SK-N-SH treated with all-trans-retinoic acid at 6 μM for 48 hours (cell line): ENCODE measurements at regions not wholly inside any gene's neighbourhood (a gene's known extent, or its start where the extent isn't known, plus 50 kb on each side); places are given as distances from the start of the nearest gene placed in this dataset.

ENCODE experiments used
- ATAC-seq: fragments of 200-7000 bp; cut with Tn5 transposase; 3 replicates; pipeline ENCODE4 v1.9.1; 2020; ENCODE audit warnings: mild to moderate bottlenecking, moderate library complexity
- ARNTL ChIP-seq: fragments of 450-650 bp; formaldehyde crosslinking; IDR thresholded peaks from 2 replicates; pipeline ENCODE4 v1.5.0; 2020; ENCODE audit warnings: low read depth, mild to moderate bottlenecking, moderate library complexity, borderline replicate concordance
- BACH2 ChIP-seq: fragments of 250-450 bp; sonication (Bioruptor Pico); IDR thresholded peaks from 2 replicates; pipeline ENCODE4 v1.9.0; 2021; ENCODE audit warnings: mild to moderate bottlenecking, borderline replicate concordance
- CSDC2 ChIP-seq: fragments of 250-450 bp; sonication (Bioruptor Pico); IDR thresholded peaks from 2 replicates; pipeline ENCODE4 v1.5.0; 2020; ENCODE audit warnings: mild to moderate bottlenecking, moderate library complexity
- ESRRG ChIP-seq: fragments of 250-450 bp; sonication (Bioruptor Pico); IDR thresholded peaks from 2 replicates; pipeline ENCODE4 v1.6.1; 2021; ENCODE audit warnings: mild to moderate bottlenecking
- GLIS3 ChIP-seq: fragments of 250-450 bp; sonication (Bioruptor Pico); IDR thresholded peaks from 2 replicates; pipeline ENCODE4 v1.5.0; 2020; ENCODE audit warnings: mild to moderate bottlenecking, moderate library complexity
- ISL1 ChIP-seq: fragments of 250-450 bp; sonication (Bioruptor Pico); IDR thresholded peaks from 2 replicates; pipeline ENCODE4 v2.1.2; 2022; ENCODE audit warnings: mild to moderate bottlenecking, moderate library complexity
- OSR1 ChIP-seq: fragments of 250-450 bp; sonication (Bioruptor Pico); IDR thresholded peaks from 2 replicates; pipeline ENCODE4 v1.8.0; 2022; ENCODE audit warnings: moderate library complexity, mild to moderate bottlenecking, inconsistent platforms
- PATZ1 ChIP-seq: fragments of 250-450 bp; sonication (Bioruptor Pico); IDR thresholded peaks from 2 replicates; pipeline ENCODE4 v1.8.0; 2020; ENCODE audit warnings: mild to moderate bottlenecking, moderate library complexity, borderline replicate concordance
- PPARA ChIP-seq: fragments of 250-450 bp; sonication (Bioruptor Pico); IDR thresholded peaks from 2 replicates; pipeline ENCODE4 v1.5.0; 2020; ENCODE audit warnings: mild to moderate bottlenecking, borderline replicate concordance
- RARB ChIP-seq: fragments of 250-450 bp; sonication (Bioruptor Pico); IDR thresholded peaks from 2 replicates; pipeline ENCODE4 v1.8.0; 2021; ENCODE audit warnings: mild to moderate bottlenecking, moderate library complexity
- SNAI2 ChIP-seq: fragments of 250-450 bp; sonication (Bioruptor Pico); IDR thresholded peaks from 2 replicates; pipeline ENCODE4 v1.5.0; 2020; ENCODE audit warnings: mild to moderate bottlenecking, moderate library complexity
- TCF4 ChIP-seq: fragments of 250-450 bp; sonication (Bioruptor Pico); IDR thresholded peaks from 2 replicates; pipeline ENCODE4 v1.8.0; 2021; ENCODE audit warnings: mild to moderate bottlenecking, moderate library complexity, borderline replicate concordance
- TOX ChIP-seq: fragments of 250-450 bp; sonication (Bioruptor Pico); IDR thresholded peaks from 2 replicates; pipeline ENCODE4 v1.8.0; 2021; ENCODE audit warnings: mild to moderate bottlenecking, moderate library complexity, borderline replicate concordance
- ZFP3 ChIP-seq: fragments of 250-450 bp; sonication (Bioruptor Pico); IDR thresholded peaks from 2 replicates; pipeline ENCODE4 v1.5.0; 2020; ENCODE audit warnings: mild to moderate bottlenecking, moderate library complexity
- ZFP30 ChIP-seq: fragments of 450-650 bp; formaldehyde crosslinking; IDR thresholded peaks from 2 replicates; pipeline ENCODE4 v1.5.0; 2022; ENCODE audit warnings: mild to moderate bottlenecking, moderate library complexity
- ZNF565 ChIP-seq: fragments of 450-650 bp; formaldehyde crosslinking; conservative IDR thresholded peaks from 2 replicates; pipeline ENCODE4 v1.5.0; 2020; ENCODE audit warnings: low read depth, mild to moderate bottlenecking, moderate library complexity
- ZNF70 ChIP-seq: fragments of 450-650 bp; formaldehyde crosslinking; IDR thresholded peaks from 2 replicates; pipeline ENCODE4 v1.5.0; 2020; ENCODE audit warnings: mild to moderate bottlenecking, moderate library complexity
- ZNF8 ChIP-seq: fragments of 450-650 bp; formaldehyde crosslinking; IDR thresholded peaks from 2 replicates; pipeline ENCODE4 v1.5.0; 2020; ENCODE audit warnings: mild to moderate bottlenecking, moderate library complexity
- TF ChIP-seq, protein P1 (sequence below): fragments of 250-450 bp; sonication (Bioruptor Pico); IDR thresholded peaks from 2 replicates; pipeline ENCODE4 v1.5.0; 2020; ENCODE audit warnings: mild to moderate bottlenecking, moderate library complexity
- TF ChIP-seq, protein P2 (sequence below): fragments of 250-450 bp; sonication (Bioruptor Pico); IDR thresholded peaks from 2 replicates; pipeline ENCODE4 v1.8.0; 2021; ENCODE audit warnings: low read depth, mild to moderate bottlenecking, moderate library complexity, borderline replicate concordance
- TF ChIP-seq, protein P3 (sequence below): fragments of 250-450 bp; sonication (Bioruptor Pico); IDR thresholded peaks from 2 replicates; pipeline ENCODE4 v1.5.1; 2020; ENCODE audit warnings: low read depth, mild to moderate bottlenecking, moderate library complexity

GRCh38 chr10:113225364-113225763, 275.3 kb downstream of the TCF7L2 start:
- no peak for ATAC-seq
- TF ChIP-seq PPARA (CRISPR knock-in tag) (no peak), ISL1 (CRISPR knock-in tag) (no peak), SNAI2 (CRISPR knock-in tag) (no peak), GLIS3 (CRISPR knock-in tag) (no peak), CSDC2 (no peak), ZNF565 (no peak), ARNTL (no peak)
- TF ChIP-seq, protein P1, sequence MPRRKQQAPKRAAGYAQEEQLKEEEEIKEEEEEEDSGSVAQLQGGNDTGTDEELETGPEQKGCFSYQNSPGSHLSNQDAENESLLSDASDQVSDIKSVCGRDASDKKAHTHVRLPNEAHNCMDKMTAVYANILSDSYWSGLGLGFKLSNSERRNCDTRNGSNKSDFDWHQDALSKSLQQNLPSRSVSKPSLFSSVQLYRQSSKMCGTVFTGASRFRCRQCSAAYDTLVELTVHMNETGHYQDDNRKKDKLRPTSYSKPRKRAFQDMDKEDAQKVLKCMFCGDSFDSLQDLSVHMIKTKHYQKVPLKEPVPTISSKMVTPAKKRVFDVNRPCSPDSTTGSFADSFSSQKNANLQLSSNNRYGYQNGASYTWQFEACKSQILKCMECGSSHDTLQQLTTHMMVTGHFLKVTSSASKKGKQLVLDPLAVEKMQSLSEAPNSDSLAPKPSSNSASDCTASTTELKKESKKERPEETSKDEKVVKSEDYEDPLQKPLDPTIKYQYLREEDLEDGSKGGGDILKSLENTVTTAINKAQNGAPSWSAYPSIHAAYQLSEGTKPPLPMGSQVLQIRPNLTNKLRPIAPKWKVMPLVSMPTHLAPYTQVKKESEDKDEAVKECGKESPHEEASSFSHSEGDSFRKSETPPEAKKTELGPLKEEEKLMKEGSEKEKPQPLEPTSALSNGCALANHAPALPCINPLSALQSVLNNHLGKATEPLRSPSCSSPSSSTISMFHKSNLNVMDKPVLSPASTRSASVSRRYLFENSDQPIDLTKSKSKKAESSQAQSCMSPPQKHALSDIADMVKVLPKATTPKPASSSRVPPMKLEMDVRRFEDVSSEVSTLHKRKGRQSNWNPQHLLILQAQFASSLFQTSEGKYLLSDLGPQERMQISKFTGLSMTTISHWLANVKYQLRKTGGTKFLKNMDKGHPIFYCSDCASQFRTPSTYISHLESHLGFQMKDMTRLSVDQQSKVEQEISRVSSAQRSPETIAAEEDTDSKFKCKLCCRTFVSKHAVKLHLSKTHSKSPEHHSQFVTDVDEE (CRISPR knock-in tag): no peak
- TF ChIP-seq, protein P2, sequence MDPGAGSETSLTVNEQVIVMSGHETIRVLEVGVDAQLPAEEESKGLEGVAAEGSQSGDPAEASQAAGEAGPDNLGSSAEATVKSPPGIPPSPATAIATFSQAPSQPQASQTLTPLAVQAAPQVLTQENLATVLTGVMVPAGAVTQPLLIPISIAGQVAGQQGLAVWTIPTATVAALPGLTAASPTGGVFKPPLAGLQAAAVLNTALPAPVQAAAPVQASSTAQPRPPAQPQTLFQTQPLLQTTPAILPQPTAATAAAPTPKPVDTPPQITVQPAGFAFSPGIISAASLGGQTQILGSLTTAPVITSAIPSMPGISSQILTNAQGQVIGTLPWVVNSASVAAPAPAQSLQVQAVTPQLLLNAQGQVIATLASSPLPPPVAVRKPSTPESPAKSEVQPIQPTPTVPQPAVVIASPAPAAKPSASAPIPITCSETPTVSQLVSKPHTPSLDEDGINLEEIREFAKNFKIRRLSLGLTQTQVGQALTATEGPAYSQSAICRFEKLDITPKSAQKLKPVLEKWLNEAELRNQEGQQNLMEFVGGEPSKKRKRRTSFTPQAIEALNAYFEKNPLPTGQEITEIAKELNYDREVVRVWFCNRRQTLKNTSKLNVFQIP (CRISPR knock-in tag): no peak
- TF ChIP-seq, all 23 proteins: peak for 0

DNA sequence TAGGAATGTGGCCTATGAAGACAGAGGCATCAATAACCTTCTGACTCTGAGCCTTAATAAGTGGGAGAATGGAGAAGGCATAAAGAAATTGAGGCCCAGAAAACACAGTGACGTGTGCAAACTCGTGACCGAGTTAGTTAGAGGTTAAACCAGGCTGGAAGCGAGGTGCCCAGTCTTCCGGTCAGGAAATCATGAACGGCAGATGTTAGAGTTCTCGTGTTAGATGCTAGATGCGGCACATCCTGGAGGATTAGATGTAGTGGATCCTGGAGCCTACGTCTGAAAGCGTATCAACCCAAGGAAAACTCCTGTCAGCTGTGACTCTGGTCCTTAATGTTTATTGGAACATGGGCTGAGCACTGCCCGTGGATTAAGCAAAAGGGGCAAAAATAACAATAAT, 275.9 kb downstream of the TCF7L2 start:
- TF ChIP-seq, protein P2 (CRISPR knock-in tag): no peak
- TF ChIP-seq ZFP3 (CRISPR knock-in tag) (no peak), BACH2 (CRISPR knock-in tag) (no peak), ZNF565 (no peak), ZFP30 (CRISPR knock-in tag) (no peak), SNAI2 (CRISPR knock-in tag) (no peak)
- TF ChIP-seq, all 23 proteins: peak for 0
- no peak for ATAC-seq

GRCh38 chr10:113226399-113226798, 276.4 kb downstream of the TCF7L2 start:
- no peak for ATAC-seq
- TF ChIP-seq ISL1 (CRISPR knock-in tag): no peak
- TF ChIP-seq PATZ1 (CRISPR knock-in tag): no peak
- no peak for TF ChIP-seq PPARA (CRISPR knock-in tag)
- no peak for TF ChIP-seq ZNF565

- no peak for TF ChIP-seq ZFP3 (CRISPR knock-in tag)
- no peak for TF ChIP-seq ZNF70 (CRISPR knock-in tag)
- no peak for TF ChIP-seq ZFP30 (CRISPR knock-in tag)
- TF ChIP-seq TOX (CRISPR knock-in tag): no peak
- TF ChIP-seq TCF4 (CRISPR knock-in tag): no peak
- no peak for TF ChIP-seq OSR1
- no peak for TF ChIP-seq RARB (CRISPR knock-in tag)
- no peak for TF ChIP-seq GLIS3 (CRISPR knock-in tag)
- no peak for TF ChIP-seq ARNTL
- TF ChIP-seq, protein P3, sequence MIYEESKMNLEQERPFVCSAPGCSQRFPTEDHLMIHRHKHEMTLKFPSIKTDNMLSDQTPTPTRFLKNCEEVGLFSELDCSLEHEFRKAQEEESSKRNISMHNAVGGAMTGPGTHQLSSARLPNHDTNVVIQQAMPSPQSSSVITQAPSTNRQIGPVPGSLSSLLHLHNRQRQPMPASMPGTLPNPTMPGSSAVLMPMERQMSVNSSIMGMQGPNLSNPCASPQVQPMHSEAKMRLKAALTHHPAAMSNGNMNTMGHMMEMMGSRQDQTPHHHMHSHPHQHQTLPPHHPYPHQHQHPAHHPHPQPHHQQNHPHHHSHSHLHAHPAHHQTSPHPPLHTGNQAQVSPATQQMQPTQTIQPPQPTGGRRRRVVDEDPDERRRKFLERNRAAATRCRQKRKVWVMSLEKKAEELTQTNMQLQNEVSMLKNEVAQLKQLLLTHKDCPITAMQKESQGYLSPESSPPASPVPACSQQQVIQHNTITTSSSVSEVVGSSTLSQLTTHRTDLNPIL: no peak
- TF ChIP-seq ESRRG (CRISPR knock-in tag): no peak
- TF ChIP-seq ZNF565: no peak
- TF ChIP-seq PPARA (CRISPR knock-in tag): no peak
- TF ChIP-seq PATZ1 (CRISPR knock-in tag): no peak
- no peak for TF ChIP-seq ZNF8 (CRISPR knock-in tag)
- TF ChIP-seq CSDC2: no peak
- no peak for TF ChIP-seq ISL1 (CRISPR knock-in tag)
- TF ChIP-seq, all 23 proteins: peak for 0
- no peak for ATAC-seq
Measured at GRCh38 chr10:113226831-113227445, 276.9 kb downstream of the TCF7L2 start.
